HCT116 (cell line): ENCODE measurements at regions not wholly inside any gene's neighbourhood (a gene's known extent, or its start where the extent isn't known, plus 50 kb on each side); places are given as distances from the start of the nearest gene placed in this dataset.

Source experiments
- ATAC-seq: fragments of 200-7000 bp; cut with Tn5 transposase; 2 replicates; pipeline ENCODE4 v1.9.1; 2020; ENCODE audit warnings: mild to moderate bottlenecking, moderate library complexity
- BruUV-seq: library from RNA; stranded (reverse); fragments of 400-500 nt; replicated peaks from 2 replicates; lab custom pipeline; 2021; lab: Mats Ljungman, UMichigan
- CTCF ChIA-PET: fragments of 300-600 bp; sonication (Branson Sonifier 250); formaldehyde crosslinking; loops from one replicate; lab custom pipeline; 2021; ENCODE audit warnings: antibody characterized with exemption; lab: Charles Lee
- POLR2A ChIA-PET: fragments of 300-600, 350-600 bp; sonication (Branson Sonifier 250); formaldehyde crosslinking; loops from one replicate; lab custom pipeline; 2021; ENCODE audit warnings: antibody characterized with exemption; lab: Charles Lee
- RAD21 ChIA-PET, 2 experiments: fragments of 300-600 bp; sonication (Branson Sonifier 250); formaldehyde crosslinking; loops; one replicate each; lab custom pipeline; 2023; ENCODE audit warnings: low total read pairs in 2 of 2; ENCODE audit not compliant: uncharacterized antibody in 2 of 2, unreplicated experiment in 2 of 2, low non-redundant PET in 1 of 2; lab: Charles Lee
- DNase-seq: peaks from one replicate; pipeline ENCODE4 v3.0.0-alpha.2; 2010; ENCODE audit warnings: low read depth, low spot score
- H2AFZ ChIP-seq: fragments of 200-600 bp; shearing (Covaris generic), sonication (generic); 2 replicates; pipeline ENCODE4 v1.6.1; 2017; ENCODE audit warnings: low read depth, mixed run types, mixed read lengths, antibody characterized with exemption, low read length; ENCODE audit not compliant: poor library complexity, severe bottlenecking
- H3K27ac ChIP-seq: 2 replicates; pipeline ENCODE4 v1.5.1; 2012; ENCODE audit warnings: low read depth, low read length
- H3K27me3 ChIP-seq: fragments of 200-600 bp; sonication (generic); 2 replicates; pipeline ENCODE4 v1.6.1; 2016; ENCODE audit warnings: mixed run types, low read length, mixed read lengths; ENCODE audit not compliant: insufficient read depth
- H3K36me3 ChIP-seq, 2 experiments: fragments of 200-500 bp in 1 of 2; fragments of 200-600 bp in 1 of 2; sonication (Bioruptor generic) in 1 of 2; sonication (generic) in 1 of 2; 2 replicates each; pipeline versions ENCODE4 v1.5.1 to v1.6.1; 2014 to 2016; ENCODE audit warnings: low read length in 2 of 2, inconsistent platforms in 1 of 2, mixed read lengths in 1 of 2, mixed run types in 1 of 2; ENCODE audit not compliant: insufficient read depth in 2 of 2, control insufficient read depth in 1 of 2
- H3K4me1 ChIP-seq, 2 experiments: fragments of 200-600 bp in 1 of 2; sonication (generic) in 1 of 2; 2 replicates each; pipeline versions ENCODE4 v1.5.1 to v1.6.1; 2012 to 2017; ENCODE audit warnings: low read length in 2 of 2, inconsistent platforms in 1 of 2, mild to moderate bottlenecking in 1 of 2, mixed read lengths in 1 of 2, mixed run types in 1 of 2, moderate library complexity in 1 of 2; ENCODE audit not compliant: insufficient read depth in 2 of 2, control insufficient read depth in 1 of 2
- H3K4me2 ChIP-seq: fragments of 200-600 bp; sonication (generic); 2 replicates; pipeline ENCODE4 v1.6.1; 2017; ENCODE audit warnings: mixed run types, low read length, mixed read lengths
- H3K4me3 ChIP-seq, 2 experiments: fragments of 200-600 bp in 1 of 2; sonication (generic) in 1 of 2; replicated peaks in 1 of 2; 2 replicates each; pipeline ENCODE4 v1.5.1; 2011 to 2016; ENCODE audit warnings: low read length in 2 of 2, control low read depth in 1 of 2, low read depth in 1 of 2, mild to moderate bottlenecking in 1 of 2, mixed read lengths in 1 of 2, mixed run types in 1 of 2
- H3K79me2 ChIP-seq: fragments of 200-600 bp; sonication (generic); 2 replicates; pipeline ENCODE4 v1.6.1; 2017; ENCODE audit warnings: mild to moderate bottlenecking, mixed run types, low read length, moderate library complexity, mixed read lengths; ENCODE audit not compliant: insufficient read depth
- H3K9ac ChIP-seq: fragments of 200-600 bp; sonication (generic); 2 replicates; pipeline ENCODE4 v1.6.1; 2016; ENCODE audit warnings: low read length, mixed read lengths
- H3K9me2 ChIP-seq: fragments of 200-600 bp; sonication (generic), shearing (Covaris generic); 2 replicates; pipeline ENCODE4 v1.6.1; 2017; ENCODE audit warnings: mixed run types, mild to moderate bottlenecking, moderate library complexity; ENCODE audit not compliant: insufficient read depth
- H3K9me3 ChIP-seq, 2 experiments: fragments of 200-500 bp in 1 of 2; fragments of 200-600 bp in 1 of 2; sonication (Bioruptor generic) in 1 of 2; sonication (generic) in 1 of 2; 2 replicates each; pipeline ENCODE4 v1.6.1; 2014 to 2017; ENCODE audit warnings: low read length in 2 of 2, mixed read lengths in 2 of 2, inconsistent platforms in 1 of 2, low read depth in 1 of 2, mild to moderate bottlenecking in 1 of 2, mixed run types in 1 of 2, moderate library complexity in 1 of 2; ENCODE audit not compliant: control insufficient read depth in 1 of 2, insufficient read depth in 1 of 2
- H4K20me1 ChIP-seq: fragments of 200-600 bp; sonication (generic), shearing (Covaris generic); 2 replicates; pipeline ENCODE4 v1.6.1; 2017; ENCODE audit warnings: mixed run types, mild to moderate bottlenecking, moderate library complexity; ENCODE audit not compliant: insufficient read depth
- CBX3 ChIP-seq: IDR thresholded peaks from 2 replicates; pipeline ENCODE4 v1.6.1; 2012; ENCODE audit warnings: low read depth
- CEBPB ChIP-seq: IDR thresholded peaks from 2 replicates; pipeline ENCODE4 v1.6.1; 2012; ENCODE audit warnings: low read depth
- EZH2phosphoT487 ChIP-seq: fragments of 200-600 bp; IDR thresholded peaks from 2 replicates; pipeline ENCODE4 v1.6.1; 2018; ENCODE audit warnings: antibody characterized with exemption, borderline replicate concordance
- FOSL1 ChIP-seq: IDR thresholded peaks from 2 replicates; pipeline ENCODE4 v1.6.1; 2012; ENCODE audit warnings: low read depth
- POLR2AphosphoS5 ChIP-seq: IDR thresholded peaks from 2 replicates; pipeline ENCODE4 v1.6.1; 2011; ENCODE audit warnings: mild to moderate bottlenecking, low read depth, low read length, moderate library complexity
- RAD21 ChIP-seq: IDR thresholded peaks from 2 replicates; pipeline ENCODE4 v1.6.1; 2012; ENCODE audit warnings: low read depth, mild to moderate bottlenecking
- SP1 ChIP-seq: IDR thresholded peaks from 2 replicates; pipeline ENCODE4 v1.6.1; 2012; ENCODE audit warnings: low read depth
- TCF7L2 ChIP-seq: IDR thresholded peaks from 2 replicates; pipeline ENCODE4 v1.7.0; 2011; ENCODE audit warnings: borderline replicate concordance, inconsistent platforms; ENCODE audit not compliant: insufficient read depth, insufficient read length; ENCODE audit errors: extremely low read depth
- ZFX ChIP-seq: fragments of 450-650 bp; IDR thresholded peaks from 2 replicates; pipeline ENCODE4 v1.6.1; 2017
- intact Hi-C: fragments of 100-400 bp; cut with micrococcal nuclease; formaldehyde crosslinking; loops from 2 replicates; pipeline ENCODE4 v1.10.0; 2022
- TF ChIP-seq, protein P1 (sequence below), 3 experiments: fragments of 200-600 bp in 1 of 3; sonication (generic) in 1 of 3; IDR thresholded peaks in 2 of 3; conservative IDR thresholded peaks in 1 of 3; 2 replicates each; pipeline ENCODE4 v1.5.1; 2012 to 2017; ENCODE audit warnings: low read depth in 2 of 3, low read length in 2 of 3, antibody characterized with exemption in 1 of 3, borderline replicate concordance in 1 of 3, control low read depth in 1 of 3, mild to moderate bottlenecking in 1 of 3, mixed read lengths in 1 of 3, mixed run types in 1 of 3, moderate library complexity in 1 of 3; ENCODE audit not compliant: insufficient read depth in 1 of 3

DNA sequence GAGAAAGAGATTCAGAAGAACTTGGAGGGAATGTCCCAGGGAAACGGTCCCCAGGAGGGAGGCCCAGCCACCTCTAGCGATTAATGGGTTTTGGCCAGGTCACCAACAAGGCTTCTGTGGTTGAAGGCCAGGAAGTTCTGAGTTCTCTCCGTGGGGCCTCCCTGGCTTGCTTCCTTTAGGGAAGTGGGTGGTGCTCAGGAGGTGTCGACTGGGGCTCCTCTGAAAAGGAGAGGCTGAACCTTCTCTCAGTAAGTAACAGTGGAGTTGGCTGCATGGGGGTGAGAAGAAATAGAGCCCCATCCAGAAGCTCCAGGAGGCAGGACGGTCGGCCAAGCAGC, 77.1 kb upstream of the GSE1 start:
- Histone ChIP-seq H3K27me3 (no peaks in the 10 kb centered on the region), H3K4me2 (0 out of 2 replicates have a peak overlapping the region, but pooled peaks have one; percentile 4), H3K27ac (no peak overlapping the region; the same call in 1 of the 2 replicates), H3K9me2 (no peaks in the 10 kb centered on the region), H3K9me3 (peaks cover 0 to 7% of the 10 kb centered on the region in 2 experiments; a peak in 1 of 4 replicates), H3K36me3 (no peaks in the 10 kb centered on the region), H3K9ac (no peak overlapping the region), H3K79me2 (no peaks in the 10 kb centered on the region), H3K4me3 (no peak overlapping the region), H2AFZ (no peak overlapping the region), H3K4me1 (peaks cover 0 to 10% of the 10 kb centered on the region in 2 experiments; a peak in 3 of 4 replicates), H4K20me1 (no peaks in the 10 kb centered on the region)
- intact Hi-C loops = no loop called here
- POLR2A ChIA-PET = no interaction called here
- DNase-seq (no peak), ATAC-seq (no peak)
- no peak for TF ChIP-seq ZFX
- TF ChIP-seq EZH2phosphoT487 = no peak
- TF ChIP-seq SP1 = no peak
- no peak for TF ChIP-seq RAD21
- TF ChIP-seq, protein P1, sequence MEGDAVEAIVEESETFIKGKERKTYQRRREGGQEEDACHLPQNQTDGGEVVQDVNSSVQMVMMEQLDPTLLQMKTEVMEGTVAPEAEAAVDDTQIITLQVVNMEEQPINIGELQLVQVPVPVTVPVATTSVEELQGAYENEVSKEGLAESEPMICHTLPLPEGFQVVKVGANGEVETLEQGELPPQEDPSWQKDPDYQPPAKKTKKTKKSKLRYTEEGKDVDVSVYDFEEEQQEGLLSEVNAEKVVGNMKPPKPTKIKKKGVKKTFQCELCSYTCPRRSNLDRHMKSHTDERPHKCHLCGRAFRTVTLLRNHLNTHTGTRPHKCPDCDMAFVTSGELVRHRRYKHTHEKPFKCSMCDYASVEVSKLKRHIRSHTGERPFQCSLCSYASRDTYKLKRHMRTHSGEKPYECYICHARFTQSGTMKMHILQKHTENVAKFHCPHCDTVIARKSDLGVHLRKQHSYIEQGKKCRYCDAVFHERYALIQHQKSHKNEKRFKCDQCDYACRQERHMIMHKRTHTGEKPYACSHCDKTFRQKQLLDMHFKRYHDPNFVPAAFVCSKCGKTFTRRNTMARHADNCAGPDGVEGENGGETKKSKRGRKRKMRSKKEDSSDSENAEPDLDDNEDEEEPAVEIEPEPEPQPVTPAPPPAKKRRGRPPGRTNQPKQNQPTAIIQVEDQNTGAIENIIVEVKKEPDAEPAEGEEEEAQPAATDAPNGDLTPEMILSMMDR (IDR thresholded peaks at IDR 0.05 in 2 of 3, conservative IDR thresholded peaks at IDR 0.05 in 1 of 3; ENCODE audit: borderline replicate concordance in 1 of 3, insufficient read depth in 1 of 3, low read depth in 2 of 3, low read length in 2 of 3) = no peak
- TF ChIP-seq CBX3 = no peak
- no peak for TF ChIP-seq FOSL1
- no peak for TF ChIP-seq TCF7L2
- no peak for TF ChIP-seq CEBPB
- TF ChIP-seq POLR2AphosphoS5 = no peak
- no TSS peak for BruUV-seq
- RAD21 ChIA-PET = no interaction called here
- CTCF ChIA-PET = no interaction called here
